Loucy (cell line): ENCODE measurements at regions not wholly inside any gene's neighbourhood (a gene's known extent, or its start where the extent isn't known, plus 50 kb on each side); places are given as distances from the start of the nearest gene placed in this dataset.

Experiments used
- H2AFZ ChIP-seq: fragments of 200-600 bp; sonication (generic); 2 replicates; pipeline ENCODE4 v1.6.0; 2016; ENCODE audit warnings: antibody characterized with exemption, mild to moderate bottlenecking, low read length, moderate library complexity
- H3F3A ChIP-seq: fragments of 200-600 bp; 2 replicates; pipeline ENCODE4 v1.6.0; 2016; ENCODE audit warnings: antibody characterized with exemption, low read depth, mild to moderate bottlenecking
- H3K27me3 ChIP-seq: fragments of 200-600 bp; sonication (generic); 2 replicates; pipeline ENCODE4 v1.6.1; 2014; ENCODE audit warnings: low read length, mild to moderate bottlenecking; ENCODE audit not compliant: insufficient read depth, poor library complexity, severe bottlenecking
- H3K36me3 ChIP-seq: fragments of 200-600 bp; sonication (generic); 2 replicates; pipeline ENCODE4 v1.6.1; 2016; ENCODE audit warnings: low read length; ENCODE audit not compliant: insufficient read depth
- H3K4me1 ChIP-seq: fragments of 200-600 bp; sonication (generic); 2 replicates; pipeline ENCODE4 v1.5.1; 2014; ENCODE audit warnings: low read length, mild to moderate bottlenecking; ENCODE audit not compliant: insufficient read depth, poor library complexity, severe bottlenecking
- H3K4me2 ChIP-seq: fragments of 200-600 bp; sonication (generic); 2 replicates; pipeline ENCODE4 v1.6.0; 2014; ENCODE audit warnings: antibody characterized with exemption, low read length, low read depth, mild to moderate bottlenecking; ENCODE audit not compliant: poor library complexity, severe bottlenecking
- H3K4me3 ChIP-seq: fragments of 200-600 bp; sonication (generic); 2 replicates; pipeline ENCODE4 v1.5.1; 2014; ENCODE audit warnings: low read length, mild to moderate bottlenecking, mixed read lengths; ENCODE audit not compliant: poor library complexity, severe bottlenecking
- H3K79me2 ChIP-seq: fragments of 200-600 bp; sonication (generic); 2 replicates; pipeline ENCODE4 v1.6.1; 2014; ENCODE audit warnings: low read length; ENCODE audit not compliant: insufficient read depth
- H3K9ac ChIP-seq: fragments of 200-600 bp; sonication (generic); 2 replicates; pipeline ENCODE4 v1.6.0; 2014; ENCODE audit warnings: mild to moderate bottlenecking, low read depth, low read length, moderate library complexity; ENCODE audit not compliant: poor library complexity, severe bottlenecking
- H3K9me2 ChIP-seq: fragments of 200-600 bp; sonication (generic); replicated peaks from 2 replicates; pipeline ENCODE4 v1.6.1; 2016; ENCODE audit warnings: low read depth, low read length, mixed read lengths
- H3K9me3 ChIP-seq: fragments of 200-600 bp; sonication (generic); 2 replicates; pipeline ENCODE4 v1.6.1; 2014; ENCODE audit warnings: mild to moderate bottlenecking, antibody characterized with exemption, low read length, low read depth; ENCODE audit not compliant: insufficient read depth
- H4K20me1 ChIP-seq: fragments of 200-600 bp; sonication (generic); 2 replicates; pipeline ENCODE4 v1.6.0; 2014; ENCODE audit warnings: antibody characterized with exemption, low read length, mild to moderate bottlenecking; ENCODE audit not compliant: insufficient read depth, poor library complexity, severe bottlenecking
- CTCF ChIP-seq: fragments of 200-600 bp; sonication (generic); conservative IDR thresholded peaks from 2 replicates; pipeline ENCODE4 v1.5.1; 2014; ENCODE audit warnings: mild to moderate bottlenecking, antibody characterized with exemption, low read length
- EZH2phosphoT487 ChIP-seq: fragments of 200-600 bp; IDR thresholded peaks from 2 replicates; pipeline ENCODE4 v1.6.1; 2018; ENCODE audit warnings: antibody characterized with exemption, mild to moderate bottlenecking, moderate library complexity, borderline replicate concordance

- Histone ChIP-seq H3K27me3 (no peaks in the 10 kb centered on the region), H3F3A (no peaks in the 10 kb centered on the region), H3K4me1 (no peaks in the 10 kb centered on the region), H3K4me3 (no peak overlapping the region), H3K79me2 (no peaks in the 10 kb centered on the region), H3K9me2 (no peaks in the 10 kb centered on the region), H3K9ac (no peak overlapping the region), H4K20me1 (no peaks in the 10 kb centered on the region), H3K4me2 (no peak overlapping the region), H3K9me3 (0 out of 2 replicates have a peak, but pooled peaks cover 5% of the 10 kb centered on the region), H2AFZ (no peak overlapping the region), H3K36me3 (no peaks in the 10 kb centered on the region)
- no peak for TF ChIP-seq EZH2phosphoT487
- no peak for TF ChIP-seq CTCF
Observed at GRCh38 chr7:155925682-155926081, 113.4 kb upstream of the SHH start.

GRCh38 chr7:155922067-155922816 is 110.0 kb upstream of the SHH start:
- Histone ChIP-seq H4K20me1 (no peaks in the 10 kb centered on the region), H3F3A (no peaks in the 10 kb centered on the region), H3K4me2 (no peak overlapping the region)

GRCh38 chr7:155921804-155922066 is 109.5 kb upstream of the SHH start:
- H3K27me3 ChIP-seq = no peaks in the 10 kb centered on the region
- no peaks in the 10 kb centered on the region for H4K20me1 ChIP-seq
- TF ChIP-seq CTCF = no peak
- no peak for TF ChIP-seq EZH2phosphoT487
- H2AFZ ChIP-seq = no peak overlapping the region
- H3K9ac ChIP-seq = no peak overlapping the region
- no peaks in the 10 kb centered on the region for H3K9me2 ChIP-seq
- no peaks in the 10 kb centered on the region for H3K36me3 ChIP-seq
- H3K9me3 ChIP-seq = peaks cover 5% of the 10 kb centered on the region; the same call in 1 of the 2 replicates
- H3F3A ChIP-seq = no peaks in the 10 kb centered on the region
- H3K79me2 ChIP-seq = no peaks in the 10 kb centered on the region
- no peak overlapping the region for H3K4me2 ChIP-seq
- H3K4me3 ChIP-seq = no peak overlapping the region
- no peaks in the 10 kb centered on the region for H3K4me1 ChIP-seq

More at GRCh38 chr7:155922067-155922816, 110.0 kb upstream of the SHH start:
- no peaks in the 10 kb centered on the region for H3K36me3 ChIP-seq
- H3K4me3 ChIP-seq = no peak overlapping the region
- TF ChIP-seq CTCF = no peak
- H3K4me1 ChIP-seq = no peaks in the 10 kb centered on the region
- no peaks in the 10 kb centered on the region for H3K27me3 ChIP-seq
- no peak overlapping the region for H3K9ac ChIP-seq
- no peak overlapping the region for H2AFZ ChIP-seq
- H3K9me3 ChIP-seq = peaks cover 9% of the 10 kb centered on the region; the same call in 1 of the 2 replicates
- H3K9me2 ChIP-seq = no peaks in the 10 kb centered on the region
- no peaks in the 10 kb centered on the region for H3K79me2 ChIP-seq
